GM21528 (cell line): ENCODE measurements at regions not wholly inside any gene's neighbourhood (a gene's known extent, or its start where the extent isn't known, plus 50 kb on each side); places are given as distances from the start of the nearest gene placed in this dataset.
"Not testable (repeated sequence)": the region's sequence is repeated elsewhere in the genome, so short reads cannot be mapped to it uniquely, and the experiment has no call there.

Experiments used
- ATAC-seq: cut with Tn5 transposase; IDR thresholded peaks from one replicate; pipeline ENCODE4 v1.9.1; 2021; ENCODE audit warnings: mild to moderate bottlenecking, moderate library complexity; ENCODE audit not compliant: unreplicated experiment, low FRiP score

- no peak for ATAC-seq
Measured at GRCh38 chr1:213521206-213521605, 466.6 kb upstream of the PROX1 start.

- ATAC-seq = no peak
Measured at GRCh38 chr1:213523781-213524398, 463.9 kb upstream of the PROX1 start.

- no peak for ATAC-seq
Measured at GRCh38 chr1:213526306-213526705, 461.5 kb upstream of the PROX1 start.

- no peak for ATAC-seq
Measured at GRCh38 chr1:213530611-213531320, 457.0 kb upstream of the PROX1 start.

- ATAC-seq = no peak
Measured at GRCh38 chr1:213531369-213532310, 456.1 kb upstream of the PROX1 start.

- ATAC-seq = no peak
Measured at GRCh38 chr1:213533125-213533524, 454.6 kb upstream of the PROX1 start.

- ATAC-seq = no peak
Measured at GRCh38 chr1:213535679-213536078, 452.1 kb upstream of the PROX1 start.

GRCh38 chr1:213538251-213538650 is 449.5 kb upstream of the PROX1 start:
- no peak for ATAC-seq

- no peak for ATAC-seq
Measured at GRCh38 chr1:213539464-213539863, 448.3 kb upstream of the PROX1 start.

GRCh38 chr1:213541641-213542040 is 446.1 kb upstream of the PROX1 start:
- ATAC-seq = no peak

- not testable (repeated sequence) for ATAC-seq
Measured at GRCh38 chr1:213545181-213545580, 442.6 kb upstream of the PROX1 start.

- ATAC-seq = no peak
Measured at GRCh38 chr1:213549982-213550381, 437.8 kb upstream of the PROX1 start.

- no peak for ATAC-seq
Measured at GRCh38 chr1:213550804-213551203, 437.0 kb upstream of the PROX1 start.

- ATAC-seq = no peak
Measured at GRCh38 chr1:213552045-213552444, 435.7 kb upstream of the PROX1 start.

GRCh38 chr1:213560226-213560625 is 427.5 kb upstream of the PROX1 start:
- no peak for ATAC-seq

GRCh38 chr1:213561870-213562269 is 425.9 kb upstream of the PROX1 start:
- no peak for ATAC-seq

- no peak for ATAC-seq
Measured at GRCh38 chr1:213564215-213564659, 423.5 kb upstream of the PROX1 start.

- ATAC-seq = no peak
Measured at GRCh38 chr1:213568929-213569815, 418.6 kb upstream of the PROX1 start.

GRCh38 chr1:213569816-213570150 is 418.0 kb upstream of the PROX1 start:
- ATAC-seq = no peak

GRCh38 chr1:213570487-213570886 is 417.3 kb upstream of the PROX1 start:
- no peak for ATAC-seq
